22Rv1 (cell line): ENCODE measurements at regions not wholly inside any gene's neighbourhood (a gene's known extent, or its start where the extent isn't known, plus 50 kb on each side); places are given as distances from the start of the nearest gene placed in this dataset.

Experiments
- CTCF ChIP-seq: fragments of 450-650 bp; IDR thresholded peaks from 2 replicates; pipeline ENCODE4 v1.5.1; 2017; ENCODE audit warnings: mild to moderate bottlenecking
- ZFX ChIP-seq: fragments of 450-650 bp; IDR thresholded peaks from 2 replicates; pipeline ENCODE4 v1.6.1; 2017; ENCODE audit warnings: antibody characterized with exemption, borderline replicate concordance

GRCh38 chr13:103656311-103656710, 590.1 kb upstream of the SLC10A2 start:
- TF ChIP-seq CTCF: no peak
- no peak for TF ChIP-seq ZFX
